ENCODE measurements at regions not wholly inside any gene's neighbourhood (a gene's known extent, or its start where the extent isn't known, plus 50 kb on each side); places are given as distances from the start of the nearest gene placed in this dataset.

- TF ChIP-seq CEBPB (IDR thresholded peaks at IDR 0.05; ENCODE audit: low read depth) (no peak), CTCF (IDR thresholded peaks at IDR 0.05 in 2 of 3, conservative IDR thresholded peaks at IDR 0.05 in 1 of 3; ENCODE audit: borderline replicate concordance in 1 of 3, insufficient read depth in 1 of 3, low read depth in 2 of 3, low read length in 2 of 3) (no peak), YY1 (IDR thresholded peaks at IDR 0.05; ENCODE audit: extremely low read depth, insufficient replicate concordance, low read depth, low read length) (no peak), MAX (IDR thresholded peaks at IDR 0.05) (no peak), EGR1 (IDR thresholded peaks at IDR 0.05; ENCODE audit: low read depth) (no peak), ZBTB33 (IDR thresholded peaks at IDR 0.05; ENCODE audit: extremely low read depth, insufficient replicate concordance, low read length) (no peak), POLR2A (IDR thresholded peaks at IDR 0.05; ENCODE audit: borderline replicate concordance, extremely low read depth, insufficient read depth, insufficient read length) (no peak), EZH2 (IDR thresholded peaks at IDR 0.05) (no peak), REST (IDR thresholded peaks at IDR 0.05; ENCODE audit: low read depth) (no peak), ATF3 (IDR thresholded peaks at IDR 0.05) (no peak), SRF (IDR thresholded peaks at IDR 0.05; ENCODE audit: low read depth) (no peak), CBX3 (IDR thresholded peaks at IDR 0.05; ENCODE audit: low read depth) (no peak), JUND (IDR thresholded peaks at IDR 0.05) (no peak), POLR2AphosphoS5 (IDR thresholded peaks at IDR 0.05; ENCODE audit: low read depth, low read length) (no peak)
These were observed 442.2 kb downstream of the DSEL start for GRCh38 chr18:67074309-67074708.

All from HCT116 (cell line).